SK-N-SH treated with all-trans-retinoic acid at 6 μM for 48 hours (cell line): ENCODE measurements at regions not wholly inside any gene's neighbourhood (a gene's known extent, or its start where the extent isn't known, plus 50 kb on each side); places are given as distances from the start of the nearest gene placed in this dataset.

ENCODE experiments used
- ATAC-seq: fragments of 200-7000 bp; cut with Tn5 transposase; 3 replicates; pipeline ENCODE4 v1.9.1; 2020; ENCODE audit warnings: mild to moderate bottlenecking, moderate library complexity
- ARNTL ChIP-seq: fragments of 450-650 bp; formaldehyde crosslinking; IDR thresholded peaks from 2 replicates; pipeline ENCODE4 v1.5.0; 2020; ENCODE audit warnings: low read depth, mild to moderate bottlenecking, moderate library complexity, borderline replicate concordance
- BACH2 ChIP-seq: fragments of 250-450 bp; sonication (Bioruptor Pico); IDR thresholded peaks from 2 replicates; pipeline ENCODE4 v1.9.0; 2021; ENCODE audit warnings: mild to moderate bottlenecking, borderline replicate concordance
- CREB5 ChIP-seq: fragments of 250-450 bp; sonication (Bioruptor Pico); IDR thresholded peaks from 2 replicates; pipeline ENCODE4 v1.5.1; 2020; ENCODE audit warnings: low read depth, mild to moderate bottlenecking, moderate library complexity
- CSDC2 ChIP-seq: fragments of 250-450 bp; sonication (Bioruptor Pico); IDR thresholded peaks from 2 replicates; pipeline ENCODE4 v1.5.0; 2020; ENCODE audit warnings: mild to moderate bottlenecking, moderate library complexity
- CSRNP3 ChIP-seq: fragments of 250-450 bp; sonication (Bioruptor Pico); IDR thresholded peaks from 2 replicates; pipeline ENCODE4 v1.5.1; 2021; ENCODE audit warnings: mild to moderate bottlenecking, moderate library complexity
- ESRRG ChIP-seq: fragments of 250-450 bp; sonication (Bioruptor Pico); IDR thresholded peaks from 2 replicates; pipeline ENCODE4 v1.6.1; 2021; ENCODE audit warnings: mild to moderate bottlenecking
- GLIS3 ChIP-seq: fragments of 250-450 bp; sonication (Bioruptor Pico); IDR thresholded peaks from 2 replicates; pipeline ENCODE4 v1.5.0; 2020; ENCODE audit warnings: mild to moderate bottlenecking, moderate library complexity
- ISL1 ChIP-seq: fragments of 250-450 bp; sonication (Bioruptor Pico); IDR thresholded peaks from 2 replicates; pipeline ENCODE4 v2.1.2; 2022; ENCODE audit warnings: mild to moderate bottlenecking, moderate library complexity
- OSR1 ChIP-seq: fragments of 250-450 bp; sonication (Bioruptor Pico); IDR thresholded peaks from 2 replicates; pipeline ENCODE4 v1.8.0; 2022; ENCODE audit warnings: moderate library complexity, mild to moderate bottlenecking, inconsistent platforms
- PATZ1 ChIP-seq: fragments of 250-450 bp; sonication (Bioruptor Pico); IDR thresholded peaks from 2 replicates; pipeline ENCODE4 v1.8.0; 2020; ENCODE audit warnings: mild to moderate bottlenecking, moderate library complexity, borderline replicate concordance
- POU6F1 ChIP-seq: fragments of 250-450 bp; sonication (Bioruptor Pico); IDR thresholded peaks from 2 replicates; pipeline ENCODE4 v1.8.0; 2021; ENCODE audit warnings: low read depth, mild to moderate bottlenecking, moderate library complexity, borderline replicate concordance
- PPARA ChIP-seq: fragments of 250-450 bp; sonication (Bioruptor Pico); IDR thresholded peaks from 2 replicates; pipeline ENCODE4 v1.5.0; 2020; ENCODE audit warnings: mild to moderate bottlenecking, borderline replicate concordance
- RARB ChIP-seq: fragments of 250-450 bp; sonication (Bioruptor Pico); IDR thresholded peaks from 2 replicates; pipeline ENCODE4 v1.8.0; 2021; ENCODE audit warnings: mild to moderate bottlenecking, moderate library complexity
- SNAI2 ChIP-seq: fragments of 250-450 bp; sonication (Bioruptor Pico); IDR thresholded peaks from 2 replicates; pipeline ENCODE4 v1.5.0; 2020; ENCODE audit warnings: mild to moderate bottlenecking, moderate library complexity
- TOX ChIP-seq: fragments of 250-450 bp; sonication (Bioruptor Pico); IDR thresholded peaks from 2 replicates; pipeline ENCODE4 v1.8.0; 2021; ENCODE audit warnings: mild to moderate bottlenecking, moderate library complexity, borderline replicate concordance
- TSHZ2 ChIP-seq: fragments of 250-450 bp; sonication (Bioruptor Pico); IDR thresholded peaks from 2 replicates; pipeline ENCODE4 v1.5.0; 2020; ENCODE audit warnings: mild to moderate bottlenecking, moderate library complexity
- ZFP3 ChIP-seq: fragments of 250-450 bp; sonication (Bioruptor Pico); IDR thresholded peaks from 2 replicates; pipeline ENCODE4 v1.5.0; 2020; ENCODE audit warnings: mild to moderate bottlenecking, moderate library complexity
- ZFP30 ChIP-seq: fragments of 450-650 bp; formaldehyde crosslinking; IDR thresholded peaks from 2 replicates; pipeline ENCODE4 v1.5.0; 2022; ENCODE audit warnings: mild to moderate bottlenecking, moderate library complexity
- ZNF565 ChIP-seq: fragments of 450-650 bp; formaldehyde crosslinking; conservative IDR thresholded peaks from 2 replicates; pipeline ENCODE4 v1.5.0; 2020; ENCODE audit warnings: low read depth, mild to moderate bottlenecking, moderate library complexity
- ZNF70 ChIP-seq: fragments of 450-650 bp; formaldehyde crosslinking; IDR thresholded peaks from 2 replicates; pipeline ENCODE4 v1.5.0; 2020; ENCODE audit warnings: mild to moderate bottlenecking, moderate library complexity
- ZNF8 ChIP-seq: fragments of 450-650 bp; formaldehyde crosslinking; IDR thresholded peaks from 2 replicates; pipeline ENCODE4 v1.5.0; 2020; ENCODE audit warnings: mild to moderate bottlenecking, moderate library complexity

GRCh38 chr17:77068915-77069314, 71.9 kb upstream of the SEC14L1 start:
- ATAC-seq, result no peak
- no peak for TF ChIP-seq TSHZ2 (CRISPR knock-in tag)
- no peak for TF ChIP-seq GLIS3
- no peak for TF ChIP-seq ZNF70 (CRISPR knock-in tag)
- TF ChIP-seq ARNTL (CRISPR knock-in tag), result no peak
- no peak for TF ChIP-seq ZFP30 (CRISPR knock-in tag)
- TF ChIP-seq ZFP3, result no peak
- TF ChIP-seq ZNF565, result no peak
- TF ChIP-seq BACH2 (CRISPR knock-in tag), result no peak
- TF ChIP-seq CSDC2 (CRISPR knock-in tag), result no peak
- no peak for TF ChIP-seq RARB (CRISPR knock-in tag)

- no peak for ATAC-seq
- TF ChIP-seq OSR1 (CRISPR knock-in tag) (no peak), BACH2 (CRISPR knock-in tag) (no peak), SNAI2 (no peak), RARB (CRISPR knock-in tag) (no peak), ZNF8 (CRISPR knock-in tag) (no peak), TOX (CRISPR knock-in tag) (no peak), ZFP3 (no peak), ZNF70 (CRISPR knock-in tag) (no peak), POU6F1 (CRISPR knock-in tag) (no peak), ESRRG (CRISPR knock-in tag) (no peak), PPARA (CRISPR knock-in tag) (no peak), ARNTL (CRISPR knock-in tag) (no peak), ISL1 (CRISPR knock-in tag) (no peak), ZFP30 (CRISPR knock-in tag) (no peak), TSHZ2 (CRISPR knock-in tag) (no peak), ZNF565 (no peak), PATZ1 (CRISPR knock-in tag) (no peak)
Measured at GRCh38 chr17:77070888-77071279, 69.9 kb upstream of the SEC14L1 start.

GRCh38 chr17:77071925-77072490, 68.8 kb upstream of the SEC14L1 start:
- ATAC-seq, result no peak
- TF ChIP-seq TOX (CRISPR knock-in tag) (no peak), POU6F1 (CRISPR knock-in tag) (no peak), TSHZ2 (CRISPR knock-in tag) (no peak), PPARA (CRISPR knock-in tag) (no peak), CREB5 (CRISPR knock-in tag) (no peak), CSRNP3 (CRISPR knock-in tag) (no peak)
